ENCODE measurements at regions not wholly inside any gene's neighbourhood (a gene's known extent, or its start where the extent isn't known, plus 50 kb on each side); places are given as distances from the start of the nearest gene placed in this dataset.
"Not testable (repeated sequence)": the region's sequence is repeated elsewhere in the genome, so short reads cannot be mapped to it uniquely, and the experiment has no call there.

- no peak for DNase-seq
These were observed 611.3 kb upstream of the SYT4 start for GRCh38 chr18:43888598-43888997.

GRCh38 chr18:43893001-43893637 is 615.8 kb upstream of the SYT4 start:
- DNase-seq, result no peak

- DNase-seq, result no peak
These were observed 627.0 kb upstream of the SYT4 start for GRCh38 chr18:43904209-43904837.

GRCh38 chr18:43914018-43914417 is 636.7 kb upstream of the SYT4 start:
- DNase-seq, result no peak

- no peak for DNase-seq
These were observed 639.7 kb upstream of the SYT4 start for GRCh38 chr18:43916984-43917383.

GRCh38 chr18:43917520-43917919 is 640.2 kb upstream of the SYT4 start:
- DNase-seq, result no peak

GRCh38 chr18:43919551-43919950 is 642.3 kb upstream of the SYT4 start:
- no peak for DNase-seq

GRCh38 chr18:43931439-43931838 is 654.1 kb upstream of the SYT4 start:
- no peak for DNase-seq

GRCh38 chr18:43932140-43932539 is 654.9 kb upstream of the SYT4 start:
- DNase-seq, result no peak

GRCh38 chr18:43933177-43933576 is 655.9 kb upstream of the SYT4 start:
- no peak for DNase-seq

GRCh38 chr18:43934322-43934721 is 657.0 kb upstream of the SYT4 start:
- no peak for DNase-seq

- DNase-seq, result no peak
These were observed 657.6 kb upstream of the SYT4 start for GRCh38 chr18:43934781-43935471.

- DNase-seq, result no peak
These were observed 658.9 kb upstream of the SYT4 start for GRCh38 chr18:43936176-43936575.

- no peak for DNase-seq
These were observed 672.0 kb upstream of the SYT4 start for GRCh38 chr18:43949291-43949690.

- DNase-seq, result no peak
These were observed 672.8 kb upstream of the SYT4 start for GRCh38 chr18:43950062-43950461.

GRCh38 chr18:43952398-43952797 is 675.1 kb upstream of the SYT4 start:
- no peak for DNase-seq

GRCh38 chr18:43961722-43962121 is 684.4 kb upstream of the SYT4 start:
- DNase-seq, result no peak

- no peak for DNase-seq
These were observed 687.4 kb upstream of the SYT4 start for GRCh38 chr18:43964666-43965065.

- DNase-seq, result no peak
These were observed 688.4 kb upstream of the SYT4 start for GRCh38 chr18:43965691-43966090.

- no peak for DNase-seq
These were observed 693.4 kb upstream of the SYT4 start for GRCh38 chr18:43970656-43971055.

- DNase-seq, result no peak
These were observed 700.9 kb upstream of the SYT4 start for GRCh38 chr18:43978174-43978573.

- DNase-seq, result no peak
These were observed 698.1 kb upstream of the SETBP1 start for GRCh38 chr18:43982582-43982981.

GRCh38 chr18:43987061-43987460 is 693.6 kb upstream of the SETBP1 start:
- not testable (repeated sequence) for DNase-seq

- no peak for DNase-seq
These were observed 687.9 kb upstream of the SETBP1 start for GRCh38 chr18:43992741-43993140.
